Fibroblast of villous mesenchyme (primary cell): ENCODE measurements at regions not wholly inside any gene's neighbourhood (a gene's known extent, or its start where the extent isn't known, plus 50 kb on each side); places are given as distances from the start of the nearest gene placed in this dataset.

Source experiments
- DNase-seq: peaks from one replicate; pipeline ENCODE4 v3.0.0-alpha.2; 2010; ENCODE audit warnings: low read depth
- H3K4me3 ChIP-seq: 2 replicates; pipeline ENCODE4 v1.5.1; 2011; ENCODE audit warnings: low read depth, mild to moderate bottlenecking, low read length
- CTCF ChIP-seq: IDR thresholded peaks from 2 replicates; pipeline ENCODE4 v1.5.1; 2012; ENCODE audit warnings: low read depth, mild to moderate bottlenecking, low read length; ENCODE audit not compliant: insufficient read depth

- no peak for TF ChIP-seq CTCF
- no peak for DNase-seq
- H3K4me3 ChIP-seq, result no peak overlapping the region
Observed at GRCh38 chr18:4802296-4802695, 347.2 kb upstream of the DLGAP1 start.

DNA sequence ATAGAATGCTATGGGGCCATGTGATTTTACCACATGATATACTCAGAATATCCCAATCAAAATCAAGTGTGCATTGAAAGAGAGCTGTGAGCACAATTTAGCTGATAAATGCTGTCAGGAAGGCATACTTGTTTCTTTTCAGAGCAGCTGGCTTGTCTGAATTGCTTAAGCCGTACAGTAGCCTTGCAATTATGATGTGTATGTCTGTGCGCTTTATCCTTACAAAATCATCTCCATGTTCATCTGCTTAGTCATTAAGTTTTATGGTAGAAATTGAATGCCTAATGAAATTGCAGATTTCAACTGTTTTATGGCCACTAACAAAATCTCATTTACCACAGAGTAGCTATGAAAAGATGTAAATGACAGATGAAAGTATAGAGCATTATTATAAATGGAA is 346.0 kb upstream of the DLGAP1 start:
- no peak for TF ChIP-seq CTCF
- no peak overlapping the region for H3K4me3 ChIP-seq
- no peak for DNase-seq

DNA sequence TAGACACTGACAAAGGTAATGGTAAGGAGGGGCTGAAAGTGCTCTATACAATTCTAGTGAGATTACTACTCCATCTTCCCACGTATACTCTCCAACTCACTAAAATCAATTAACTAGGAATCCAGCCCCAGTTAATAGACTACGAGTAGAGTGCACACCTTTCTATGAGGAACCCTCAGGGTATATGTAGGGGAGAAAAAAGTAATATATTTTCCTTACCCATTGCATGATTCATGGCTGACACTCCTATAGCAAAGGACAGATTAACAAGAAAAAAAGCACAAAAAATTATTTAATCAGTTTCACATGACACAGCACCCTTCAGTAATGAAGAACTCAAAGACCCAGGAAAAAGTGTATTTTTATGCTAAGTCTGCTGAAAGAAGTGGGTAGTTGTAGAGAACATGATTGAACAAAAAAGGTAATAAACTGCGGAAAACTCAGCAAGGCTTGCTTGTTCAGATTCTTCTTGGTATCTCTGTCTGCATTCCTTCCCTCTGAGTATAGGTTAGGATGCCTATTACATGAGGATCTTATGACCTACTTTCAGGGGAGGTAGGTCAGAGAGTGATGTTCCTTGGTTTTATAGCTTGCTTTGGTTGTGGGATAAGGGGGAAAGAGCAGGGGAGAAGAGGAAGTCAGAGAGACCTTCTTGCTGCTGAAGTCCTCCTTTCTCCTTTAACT is 342.0 kb upstream of the DLGAP1 start:
- no peak for TF ChIP-seq CTCF
- DNase-seq, result no peak

DNA sequence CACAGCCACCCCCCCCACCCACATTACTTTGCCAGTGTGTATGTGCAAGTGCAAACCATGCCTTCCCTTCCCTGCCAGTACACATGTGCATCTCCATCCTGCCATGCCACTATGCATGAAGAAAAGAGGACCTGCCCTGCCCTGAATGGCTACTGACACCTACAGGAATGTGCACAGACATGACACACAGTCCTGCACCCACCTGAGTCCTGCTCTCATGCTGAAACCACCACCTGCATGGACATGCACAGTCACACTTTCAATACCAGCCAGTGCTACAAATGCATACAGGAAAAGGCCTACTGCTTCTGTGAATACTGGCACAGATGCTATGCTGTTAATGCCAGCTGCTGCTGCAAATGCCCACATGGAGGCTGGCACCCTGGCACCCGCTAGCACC is 334.4 kb upstream of the DLGAP1 start:
- no peak overlapping the region for H3K4me3 ChIP-seq
- TF ChIP-seq CTCF, result no peak
- no peak for DNase-seq

More for the DNA sequence above, 342.0 kb upstream of the DLGAP1 start:
- no peak overlapping the region for H3K4me3 ChIP-seq

DNA sequence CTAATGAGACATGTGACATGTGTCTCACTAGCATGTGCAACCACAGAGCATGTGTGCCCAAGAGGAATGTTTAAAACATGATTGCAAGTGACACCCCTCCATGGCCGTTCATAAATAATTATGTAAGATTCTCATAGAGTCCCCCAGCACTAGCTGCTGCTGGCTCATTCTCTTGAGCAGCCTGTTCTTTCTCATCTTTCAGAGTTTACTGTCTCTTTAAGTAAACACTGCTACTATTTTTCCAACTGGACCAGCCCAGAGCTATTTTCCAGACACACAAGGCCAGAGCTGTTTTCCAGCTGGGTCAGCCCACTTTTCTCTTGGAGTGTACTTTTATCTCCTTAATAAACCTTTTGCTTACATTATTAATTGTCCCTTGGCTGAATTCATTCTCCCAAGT is 326.8 kb upstream of the DLGAP1 start:
- H3K4me3 ChIP-seq, result no peak overlapping the region
- DNase-seq, result no peak
- no peak for TF ChIP-seq CTCF

DNA sequence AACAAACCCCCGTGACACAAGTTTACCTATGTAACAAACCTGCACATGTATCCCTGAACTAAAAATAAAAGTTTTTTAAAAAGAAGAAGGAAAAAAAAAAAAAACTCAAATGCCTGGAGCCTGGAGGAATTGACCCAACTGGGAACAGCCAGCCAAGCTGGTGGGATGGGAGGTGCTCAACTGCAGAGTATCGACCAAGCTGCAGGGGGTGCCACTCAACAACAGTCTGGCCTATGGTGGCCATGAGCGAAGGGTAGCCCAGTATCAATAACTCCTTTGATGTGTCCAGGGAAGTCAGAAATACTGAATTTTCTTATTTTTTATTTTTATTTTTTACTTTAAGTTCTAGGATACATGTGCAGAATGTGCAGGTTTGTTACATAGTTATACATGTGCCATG is 310.3 kb upstream of the DLGAP1 start:
- no peak for TF ChIP-seq CTCF
- no peak for DNase-seq
- no peak overlapping the region for H3K4me3 ChIP-seq

GRCh38 chr18:4762330-4762729 is 307.2 kb upstream of the DLGAP1 start:
- TF ChIP-seq CTCF, result no peak
- DNase-seq, result no peak

More at GRCh38 chr18:4762330-4762729, 307.2 kb upstream of the DLGAP1 start:
- H3K4me3 ChIP-seq, result no peak overlapping the region
